ENCODE measurements at regions not wholly inside any gene's neighbourhood (a gene's known extent, or its start where the extent isn't known, plus 50 kb on each side); places are given as distances from the start of the nearest gene placed in this dataset.
A peak's percentile ranks its signal among the peaks of the same experiment; 100 is the strongest.

DNA sequence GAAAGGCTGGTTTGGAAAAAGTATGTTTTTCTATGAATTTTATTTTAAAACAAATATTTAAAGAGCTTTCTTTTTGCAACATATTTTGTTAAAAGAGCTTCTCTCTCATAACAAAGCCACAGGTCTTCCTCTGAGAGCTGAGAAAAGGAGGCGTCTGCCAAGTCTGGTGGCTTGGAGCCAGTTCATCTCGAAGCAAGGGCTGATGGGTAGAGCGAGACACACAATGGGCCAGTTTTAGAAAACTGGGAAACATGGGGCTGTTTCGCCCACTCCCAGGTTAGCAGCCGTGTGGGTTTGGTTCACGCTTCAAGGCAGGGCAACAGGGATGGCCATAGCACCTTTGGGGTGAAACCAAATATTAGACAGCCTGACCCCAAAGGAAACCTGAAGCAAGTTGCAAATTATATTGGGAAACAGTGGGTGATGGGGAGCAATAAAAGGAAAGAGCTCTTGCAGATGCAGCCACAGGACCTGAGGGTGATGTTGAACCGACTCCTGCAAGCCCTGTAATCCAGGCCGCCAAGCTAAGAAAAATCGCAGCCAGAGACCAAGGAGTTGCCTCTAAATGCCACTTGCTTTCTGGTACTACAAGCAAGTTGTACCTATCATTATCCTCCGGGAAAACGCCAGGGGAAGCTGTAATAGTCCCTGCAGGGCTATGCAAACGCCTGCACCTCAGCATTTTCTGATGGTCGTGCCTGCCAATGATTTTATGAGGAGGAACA lies 88.4 kb upstream of the GALNT15 start:
- H2AK5ac ChIP-seq (ENCODE audit: insufficient read length, low read length): no peak overlapping the region
- no peak overlapping the region for H3K4ac ChIP-seq (ENCODE audit: low read depth, low read length)
- H2AFZ ChIP-seq (ENCODE audit: low read length): no peak overlapping the region
- no peaks in the 10 kb centered on the region for H3K27me3 ChIP-seq (ENCODE audit: insufficient read depth, low read length)
- no peaks in the 10 kb centered on the region for H3K79me2 ChIP-seq (ENCODE audit: insufficient read depth, low read length)
- peaks cover 8 to 13% (median 9%) of the 10 kb centered on the region in 3 experiments; a peak in 6 of 7 replicates for H3K36me3 Mint-ChIP-seq (ENCODE audit: insufficient read depth in 1 of 3, low read depth in 3 of 3)
- H2BK5ac ChIP-seq (ENCODE audit: insufficient read length, low read length): no peak overlapping the region
- no peak overlapping the region for H3K27ac Mint-ChIP-seq
- no peaks in the 10 kb centered on the region for H3K4me1 Mint-ChIP-seq
- no peak overlapping the region for H3K23ac ChIP-seq (ENCODE audit: insufficient read length, low read depth, low read length)
- H4K5ac ChIP-seq (ENCODE audit: insufficient read length, low read depth, low read length): no peak overlapping the region
- DNase-seq: no peak
- no peaks in the 10 kb centered on the region for H3K23me2 ChIP-seq (ENCODE audit: insufficient read length, low read depth, low read length, poor library complexity, severe bottlenecking)
- H3K4me3 Mint-ChIP-seq: no peak overlapping the region
- peaks cover 24 to 34% of the 10 kb centered on the region in 2 experiments for H3K9me3 Mint-ChIP-seq
- no CpG with 5 or more reads among the region's 13 CpGs for WGBS (ENCODE audit: extremely low coverage, insufficient read length, low lambda C conversion rate)
- no peaks in the 10 kb centered on the region for H3K4me1 ChIP-seq (ENCODE audit: insufficient read depth, low read length)
- TF ChIP-seq, protein P1, sequence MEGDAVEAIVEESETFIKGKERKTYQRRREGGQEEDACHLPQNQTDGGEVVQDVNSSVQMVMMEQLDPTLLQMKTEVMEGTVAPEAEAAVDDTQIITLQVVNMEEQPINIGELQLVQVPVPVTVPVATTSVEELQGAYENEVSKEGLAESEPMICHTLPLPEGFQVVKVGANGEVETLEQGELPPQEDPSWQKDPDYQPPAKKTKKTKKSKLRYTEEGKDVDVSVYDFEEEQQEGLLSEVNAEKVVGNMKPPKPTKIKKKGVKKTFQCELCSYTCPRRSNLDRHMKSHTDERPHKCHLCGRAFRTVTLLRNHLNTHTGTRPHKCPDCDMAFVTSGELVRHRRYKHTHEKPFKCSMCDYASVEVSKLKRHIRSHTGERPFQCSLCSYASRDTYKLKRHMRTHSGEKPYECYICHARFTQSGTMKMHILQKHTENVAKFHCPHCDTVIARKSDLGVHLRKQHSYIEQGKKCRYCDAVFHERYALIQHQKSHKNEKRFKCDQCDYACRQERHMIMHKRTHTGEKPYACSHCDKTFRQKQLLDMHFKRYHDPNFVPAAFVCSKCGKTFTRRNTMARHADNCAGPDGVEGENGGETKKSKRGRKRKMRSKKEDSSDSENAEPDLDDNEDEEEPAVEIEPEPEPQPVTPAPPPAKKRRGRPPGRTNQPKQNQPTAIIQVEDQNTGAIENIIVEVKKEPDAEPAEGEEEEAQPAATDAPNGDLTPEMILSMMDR (conservative IDR thresholded peaks at IDR 0.05): no peak
- no peak overlapping the region for H4K91ac ChIP-seq (ENCODE audit: insufficient read length, low read depth, low read length)
- H3T11ph ChIP-seq (ENCODE audit: low read length): no peak overlapping the region
- no peak overlapping the region for H2BK12ac ChIP-seq (ENCODE audit: insufficient read length, low read depth, low read length)
- no peak overlapping the region for H2BK20ac ChIP-seq (ENCODE audit: low read depth, low read length, poor library complexity, severe bottlenecking)
- no peak overlapping the region for H2BK120ac ChIP-seq (ENCODE audit: low read depth, low read length, poor library complexity, severe bottlenecking)
- no peak overlapping the region for H3K14ac ChIP-seq (ENCODE audit: insufficient read depth, low read length)
- no peak overlapping the region for H4K8ac ChIP-seq (replicated peaks; ENCODE audit: insufficient read length, low read depth, low read length)
- peak overlapping the region; percentile 26 for H3K18ac ChIP-seq (ENCODE audit: insufficient read length, low read depth, low read length)
- no peak overlapping the region for H3K9ac ChIP-seq (ENCODE audit: extremely low read depth, insufficient read length, low read length)
- peaks cover 14% of the 10 kb centered on the region for H3K9me3 ChIP-seq (ENCODE audit: control insufficient read depth, low read depth, low read length)
- H3K4me2 ChIP-seq (ENCODE audit: insufficient read depth, insufficient read length, low read length): no peak overlapping the region
- H2BK15ac ChIP-seq (ENCODE audit: low read depth, low read length): no peak overlapping the region
- no peaks in the 10 kb centered on the region for H3K79me1 ChIP-seq (ENCODE audit: insufficient read depth, low read depth, low read length, poor library complexity, severe bottlenecking)
- no peak overlapping the region for H3K56ac ChIP-seq (ENCODE audit: insufficient read length, low read depth, low read length)
- H4K20me1 ChIP-seq (ENCODE audit: control insufficient read depth, insufficient read depth, insufficient read length): no peaks in the 10 kb centered on the region
- H3K27me3 Mint-ChIP-seq (ENCODE audit: low read depth): peaks cover 4% of the 10 kb centered on the region
- H3K27ac ChIP-seq (ENCODE audit: insufficient read length, low read depth, low read length): no peak overlapping the region
